ENCODE measurements at regions not wholly inside any gene's neighbourhood (a gene's known extent, or its start where the extent isn't known, plus 50 kb on each side); places are given as distances from the start of the nearest gene placed in this dataset.

DNA sequence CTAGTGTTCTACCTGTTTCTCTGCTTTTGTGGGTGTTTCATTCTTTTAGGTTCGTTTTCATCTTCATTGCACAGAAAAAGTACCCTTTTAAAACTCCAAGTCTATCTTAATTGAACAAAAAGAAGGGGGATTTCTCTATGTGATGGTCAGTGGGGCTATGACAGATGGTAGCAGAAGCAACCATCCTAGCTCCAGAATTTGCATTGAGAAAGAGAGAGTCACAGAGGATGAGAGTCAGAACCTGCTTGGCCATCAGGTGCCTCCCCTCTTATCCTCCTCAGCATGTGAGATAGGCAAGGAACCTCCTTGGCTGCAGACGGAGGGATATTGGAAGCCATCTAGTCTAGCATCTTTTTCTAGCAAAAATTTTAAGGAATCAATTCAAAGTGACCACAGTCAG lies 398.0 kb upstream of the DCC start:
- TF ChIP-seq CTCF (IDR thresholded peaks at IDR 0.05): no peak
- TF ChIP-seq ZFX (IDR thresholded peaks at IDR 0.05; ENCODE audit: borderline replicate concordance): no peak
- no peak overlapping the region for H3K27ac ChIP-seq

DNA sequence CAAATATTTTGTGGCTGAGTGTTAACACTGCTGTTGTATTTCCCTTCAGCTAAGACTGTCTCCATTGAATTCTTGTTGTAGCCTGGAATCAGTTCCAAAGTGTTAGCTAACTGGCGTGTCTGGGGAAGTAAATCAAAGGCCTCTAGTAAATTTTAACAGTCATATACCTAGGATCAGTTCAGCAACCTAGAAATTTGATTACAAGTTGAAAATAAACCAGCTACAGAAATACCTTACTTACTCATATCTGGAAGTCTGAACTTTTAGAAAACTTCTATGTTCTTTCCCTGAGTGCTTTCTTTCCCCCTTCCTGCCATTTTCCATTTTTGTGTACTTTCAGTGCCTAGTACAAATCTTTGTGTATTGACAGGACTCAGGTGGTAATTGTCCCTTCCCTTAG lies 396.7 kb upstream of the DCC start:
- no peak overlapping the region for H3K27ac ChIP-seq
- TF ChIP-seq CTCF (IDR thresholded peaks at IDR 0.05) (no peak), ZFX (IDR thresholded peaks at IDR 0.05; ENCODE audit: borderline replicate concordance) (no peak)

GRCh38 chr18:51946946-51947345 lies 393.1 kb upstream of the DCC start:
- TF ChIP-seq ZFX (IDR thresholded peaks at IDR 0.05; ENCODE audit: borderline replicate concordance) (no peak), CTCF (IDR thresholded peaks at IDR 0.05) (no peak)
- H3K27ac ChIP-seq: no peak overlapping the region

- H3K27ac ChIP-seq: no peak overlapping the region
- TF ChIP-seq CTCF (IDR thresholded peaks at IDR 0.05) (no peak), ZFX (IDR thresholded peaks at IDR 0.05; ENCODE audit: borderline replicate concordance) (no peak)
Measured at GRCh38 chr18:51952844-51953243, 387.2 kb upstream of the DCC start.

DNA sequence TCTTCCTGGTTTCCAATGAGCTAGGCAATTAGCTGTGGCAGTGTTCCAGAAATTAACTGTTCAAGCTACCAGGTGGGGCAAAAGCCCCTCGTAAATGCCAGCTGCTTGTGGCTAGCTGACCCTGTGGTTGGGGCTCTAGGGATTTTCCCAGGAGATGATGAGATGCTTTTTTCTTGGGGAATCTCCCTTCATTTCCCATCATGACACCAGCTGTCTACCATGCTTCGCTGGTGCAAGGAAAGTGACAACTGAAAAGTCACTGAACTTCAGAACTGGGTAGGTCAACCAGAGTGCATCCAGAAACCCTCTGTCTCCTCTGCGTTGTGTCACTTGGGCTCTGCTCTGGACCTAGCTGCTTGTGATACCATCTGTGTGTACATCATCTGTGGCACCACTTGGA lies 386.5 kb upstream of the DCC start:
- TF ChIP-seq CTCF (IDR thresholded peaks at IDR 0.05) (no peak), ZFX (IDR thresholded peaks at IDR 0.05; ENCODE audit: borderline replicate concordance) (no peak)
- no peak overlapping the region for H3K27ac ChIP-seq

DNA sequence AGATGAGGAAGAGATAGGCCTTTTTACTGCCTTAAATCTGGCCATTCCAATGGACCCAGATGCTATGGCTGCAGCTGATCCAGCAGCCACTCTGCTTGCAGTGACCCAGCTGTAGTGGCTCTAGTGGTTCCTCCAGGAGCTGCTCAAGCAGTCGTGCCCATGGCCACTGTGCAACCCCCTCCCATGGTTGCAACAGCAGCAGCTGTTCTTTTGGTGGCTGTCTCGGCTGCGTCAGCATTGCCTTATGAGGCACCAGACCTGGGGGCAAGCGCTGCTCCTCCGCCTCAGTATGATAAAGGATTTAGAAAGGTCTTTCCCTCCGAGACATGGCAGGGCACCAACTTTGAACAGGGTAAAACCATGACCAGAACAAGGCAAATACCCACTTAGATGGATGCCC lies 384.9 kb upstream of the DCC start:
- no peak for TF ChIP-seq ZFX (IDR thresholded peaks at IDR 0.05; ENCODE audit: borderline replicate concordance)
- no peak for TF ChIP-seq CTCF (IDR thresholded peaks at IDR 0.05)
- H3K27ac ChIP-seq: no peak overlapping the region

DNA sequence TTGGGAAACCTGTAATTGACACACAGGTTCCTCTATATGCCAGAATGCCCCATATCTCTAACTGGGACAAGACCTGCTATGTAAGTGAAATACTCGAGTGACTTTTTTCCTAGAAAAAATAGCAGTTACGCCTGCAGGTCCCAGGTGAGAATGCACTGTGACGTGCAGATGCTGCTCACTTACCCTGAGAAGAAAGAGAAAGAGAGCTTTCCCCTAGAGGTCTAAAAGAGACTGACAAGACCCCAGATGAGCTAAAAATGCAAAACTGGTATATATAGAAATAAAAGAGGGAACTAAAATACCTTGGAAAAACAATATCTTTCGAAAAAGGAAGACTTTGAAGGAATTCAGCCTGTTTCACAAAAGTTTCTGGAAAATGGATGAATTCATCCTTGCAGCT lies 383.0 kb upstream of the DCC start:
- no peak overlapping the region for H3K27ac ChIP-seq
- TF ChIP-seq CTCF (IDR thresholded peaks at IDR 0.05) (no peak), ZFX (IDR thresholded peaks at IDR 0.05; ENCODE audit: borderline replicate concordance) (no peak)

Data from 22Rv1 (cell line).